K562 (cell line): ENCODE measurements at regions not wholly inside any gene's neighbourhood (a gene's known extent, or its start where the extent isn't known, plus 50 kb on each side); places are given as distances from the start of the nearest gene placed in this dataset.

Source experiments
- ATAC-seq: fragments of 200-7000 bp; cut with Tn5 transposase; 3 replicates; pipeline ENCODE4 v1.9.1; 2020; ENCODE audit warnings: moderate library complexity
- BruUV-seq: library from RNA; stranded (reverse); fragments of 400-500 nt; replicated peaks from 2 replicates; lab custom pipeline; 2021; lab: Mats Ljungman, UMichigan
- CTCF ChIA-PET: fragments of 300-600 bp; formaldehyde crosslinking; extraction: SDS; loops from one replicate; lab custom pipeline; 2021; ENCODE audit warnings: low intra/inter-chr PET ratio; lab: Yijun Ruan, JAX
- POLR2A ChIA-PET: fragments of 300-600, 350-650 bp; sonication (Branson Sonifier 250); formaldehyde crosslinking; extraction: SDS; loops from one replicate; lab custom pipeline; 2021; ENCODE audit warnings: antibody characterized with exemption, inconsistent platforms; lab: Yijun Ruan, JAX
- DNase-seq, 4 experiments: peaks; one replicate each; pipeline versions ENCODE4 v3.0.0 to v3.0.0-alpha.2; 2011 to 2018; ENCODE audit warnings: low spot score in 3 of 4, mixed read lengths in 3 of 4; ENCODE audit errors: extremely low read depth in 1 of 4
- FAIRE-seq: peaks from 2 replicates; lab custom pipeline; 2011; peaks lifted over from hg19 to GRCh38; lab: Jason Lieb, UNC
- H2AFZ ChIP-seq: 2 replicates; pipeline ENCODE4 v1.6.0; 2011; ENCODE audit warnings: low read depth, low read length, control low read depth, inconsistent platforms
- H3K27ac ChIP-seq: fragments of 200-600 bp; 3 replicates; pipeline ENCODE4 v1.8.0; 2011; ENCODE audit warnings: low read depth, mild to moderate bottlenecking, control low read depth, inconsistent platforms, low read length, moderate library complexity, mixed read lengths; ENCODE audit errors: extremely low read depth
- H3K27me3 ChIP-seq, 2 experiments: fragments of 300-600 bp in 1 of 2; 2 replicates in 1 of 2; 3 replicates in 1 of 2; pipeline versions ENCODE4 v1.6.0 to v1.8.0; 2011; ENCODE audit warnings: inconsistent platforms in 2 of 2, low read length in 2 of 2, mild to moderate bottlenecking in 1 of 2, mixed read lengths in 1 of 2, moderate library complexity in 1 of 2; ENCODE audit not compliant: control insufficient read depth in 2 of 2, insufficient read depth in 2 of 2
- H3K36me3 ChIP-seq: fragments of 300-600 bp; 3 replicates; pipeline ENCODE4 v1.8.0; 2011; ENCODE audit warnings: mild to moderate bottlenecking, low read length, inconsistent platforms; ENCODE audit not compliant: control insufficient read depth, insufficient read depth
- H3K4me1 ChIP-seq, 2 experiments: fragments of 200-600 bp in 1 of 2; replicated peaks in 1 of 2; 2 replicates in 1 of 2; 3 replicates in 1 of 2; pipeline versions ENCODE4 v1.5.1 to v1.8.0; 2011; ENCODE audit warnings: inconsistent platforms in 2 of 2, low read length in 2 of 2, mild to moderate bottlenecking in 1 of 2, mixed read lengths in 1 of 2, moderate library complexity in 1 of 2; ENCODE audit not compliant: control insufficient read depth in 2 of 2, insufficient read depth in 2 of 2
- H3K4me2 ChIP-seq: 2 replicates; pipeline ENCODE4 v1.6.1; 2011; ENCODE audit warnings: low read length, control low read depth, inconsistent platforms, mixed read lengths; ENCODE audit not compliant: insufficient read depth
- H3K4me3 ChIP-seq: fragments of 200-600 bp; sonication (generic), shearing (Covaris generic); 2 replicates; pipeline ENCODE4 v1.5.1; 2016; ENCODE audit warnings: control low read depth, inconsistent platforms
- H3K79me2 ChIP-seq: fragments of 200-600 bp; 3 replicates; pipeline ENCODE4 v1.8.0; 2011; ENCODE audit warnings: low read length, inconsistent platforms; ENCODE audit not compliant: control insufficient read depth, insufficient read depth
- H3K9ac ChIP-seq, 2 experiments: 2 replicates each; pipeline versions ENCODE4 v1.6.0 to v1.6.1; 2011; ENCODE audit warnings: low read depth in 2 of 2, low read length in 2 of 2, control low read depth in 1 of 2, inconsistent platforms in 1 of 2, mild to moderate bottlenecking in 1 of 2, mixed read lengths in 1 of 2; ENCODE audit not compliant: insufficient read depth in 1 of 2
- H3K9me1 ChIP-seq: one replicate; pipeline ENCODE4 v1.6.0; 2011; ENCODE audit warnings: inconsistent platforms, mild to moderate bottlenecking, low read length, moderate library complexity; ENCODE audit not compliant: control insufficient read depth, insufficient read depth
- H3K9me3 ChIP-seq: replicated peaks from 2 replicates; pipeline ENCODE4 v1.5.1; 2011; ENCODE audit warnings: low read depth, low read length, inconsistent platforms; ENCODE audit not compliant: control insufficient read depth, insufficient read depth
- H4K20me1 ChIP-seq: replicated peaks from 2 replicates; pipeline ENCODE4 v1.6.1; 2011; ENCODE audit warnings: low read length, inconsistent platforms, mixed read lengths; ENCODE audit not compliant: control insufficient read depth, insufficient read depth
- BHLHE40 ChIP-seq: IDR thresholded peaks from 2 replicates; pipeline ENCODE4 v1.6.1; 2011; ENCODE audit warnings: low read length, improper control_type of control experiment
- MED1 ChIP-seq: sonication (generic); formaldehyde crosslinking; IDR thresholded peaks from 2 replicates; pipeline ENCODE4 v1.8.1; 2023; ENCODE audit warnings: missing genetic modification reagents, borderline replicate concordance
- POLR2H ChIP-seq: IDR thresholded peaks from 2 replicates; pipeline ENCODE4 v1.6.1; 2016; ENCODE audit warnings: missing genetic modification characterization, low read depth, mild to moderate bottlenecking, control low read depth, missing compliant biosample characterization, moderate library complexity
- ZNF263 ChIP-seq: sonication (generic); formaldehyde crosslinking; IDR thresholded peaks from 2 replicates; pipeline ENCODE4 v1.8.0; 2022; ENCODE audit warnings: mild to moderate bottlenecking, missing genetic modification reagents, borderline replicate concordance
- ZNF696 ChIP-seq: fragments of 250-450 bp; sonication (Bioruptor Pico); conservative IDR thresholded peaks from 2 replicates; pipeline ENCODE4 v1.4.0; 2020; ENCODE audit warnings: mild to moderate bottlenecking, moderate library complexity
- WGBS: fragments of 100-300 bp; shearing (Covaris generic); methylation state at CpG from one replicate; pipeline ENCODE4 v1.1.6; 2016; ENCODE audit warnings: low coverage, mixed read lengths; ENCODE audit not compliant: insufficient coverage; ENCODE audit errors: missing lambda C conversion rate; 5-methylcytosine and 5-hydroxymethylcytosine counted together
- in situ Hi-C: fragments of 300-500 bp; cut with MboI; formaldehyde crosslinking; loops from 4 replicates; pipeline ENCODE4 v1.15.0; 2018; ENCODE audit warnings: inconsistent platforms, mixed read lengths
- intact Hi-C: fragments of 100-400 bp; cut with micrococcal nuclease; formaldehyde crosslinking; loops from 2 replicates; pipeline ENCODE4 v1.14.2; 2022
- TF ChIP-seq, protein P1 (sequence below): fragments of 200-800 bp; sonication (Bioruptor generic); IDR thresholded peaks from 2 replicates; pipeline ENCODE4 v1.6.1; 2017; ENCODE audit warnings: missing genetic modification characterization, missing compliant biosample characterization

DNA sequence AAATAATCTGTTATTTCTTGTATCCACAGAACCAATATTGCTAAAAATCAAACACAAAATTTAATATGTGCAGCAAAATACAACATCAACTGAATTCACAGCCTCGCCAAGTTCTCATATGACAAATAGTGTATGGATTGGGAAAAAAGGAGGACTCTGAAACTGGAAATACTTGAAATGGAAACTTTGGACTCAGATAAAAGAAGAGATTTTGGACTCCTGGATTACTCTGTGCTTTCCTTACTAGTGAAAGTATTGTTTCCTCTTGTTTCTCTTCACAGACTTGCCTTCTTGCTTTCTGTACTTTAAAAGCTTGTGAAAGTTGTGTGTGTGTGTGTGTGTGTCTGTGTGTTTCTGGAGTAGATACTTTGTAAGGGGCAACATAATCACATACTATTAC is 1596.3 kb downstream of the PCDH9 start:
- no peak overlapping the region for H3K27ac ChIP-seq
- H3K79me2 ChIP-seq, result no peaks in the 10 kb centered on the region
- DNase-seq, result no peak
- no peaks in the 10 kb centered on the region for H4K20me1 ChIP-seq
- no peak for TF ChIP-seq BHLHE40
- TF ChIP-seq, all 486 proteins: peak for 0
- ChIA-PET CTCF (no interaction called here), POLR2A (no interaction called here)
- H3K4me3 ChIP-seq, result no peak overlapping the region
- H2AFZ ChIP-seq, result no peak overlapping the region
- in situ Hi-C loops, result no loop called here
- no TSS peak for BruUV-seq
- no peaks in the 10 kb centered on the region for H3K9me3 ChIP-seq
- no peak for ATAC-seq
- no peak overlapping the region for H3K4me2 ChIP-seq
- H3K36me3 ChIP-seq, result no peaks in the 10 kb centered on the region
- no peaks in the 10 kb centered on the region for H3K9me1 ChIP-seq
- 14% methylated on average over 1 of the region's 1 CpG for WGBS
- intact Hi-C loops, result no loop called here
- H3K27me3 ChIP-seq, result no peaks in the 10 kb centered on the region
- H3K9ac ChIP-seq, result no peak overlapping the region
- no peak for FAIRE-seq
- H3K4me1 ChIP-seq, result no peaks in the 10 kb centered on the region

DNA sequence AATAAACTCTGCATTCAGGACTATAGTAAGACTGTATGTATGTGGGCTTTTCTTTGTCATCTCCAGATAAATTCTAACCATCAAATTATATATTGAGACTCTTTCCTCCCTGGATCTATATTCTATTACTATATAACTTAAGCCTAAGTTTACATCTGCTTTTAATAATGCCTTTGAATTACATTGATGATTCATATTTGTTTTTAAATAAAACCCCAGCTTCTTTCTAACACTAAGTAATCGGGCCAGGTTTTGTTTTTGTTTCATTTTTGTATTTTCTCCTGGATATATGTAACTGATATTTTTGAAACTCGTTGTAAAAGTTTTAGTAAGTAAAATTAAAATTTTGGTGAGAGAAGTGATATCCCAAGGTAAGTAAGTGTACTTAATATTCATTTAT is 1599.1 kb downstream of the PCDH9 start:
- Histone ChIP-seq H3K27me3 (no peaks in the 10 kb centered on the region), H3K4me2 (no peak overlapping the region), H3K9me3 (no peaks in the 10 kb centered on the region), H3K4me1 (no peaks in the 10 kb centered on the region), H3K9ac (no peak overlapping the region), H3K79me2 (no peaks in the 10 kb centered on the region), H3K4me3 (no peak overlapping the region), H2AFZ (no peak overlapping the region), H4K20me1 (no peaks in the 10 kb centered on the region)
- no TSS peak for BruUV-seq
- no peak for DNase-seq
- FAIRE-seq, result no peak
- CTCF ChIA-PET, result no interaction called here
- in situ Hi-C loops, result no loop called here
- POLR2A ChIA-PET, result no interaction called here
- no peak for TF ChIP-seq ZNF263 (CRISPR knock-in tag)
- TF ChIP-seq POLR2H (tag), result no peak
- TF ChIP-seq, protein P1, sequence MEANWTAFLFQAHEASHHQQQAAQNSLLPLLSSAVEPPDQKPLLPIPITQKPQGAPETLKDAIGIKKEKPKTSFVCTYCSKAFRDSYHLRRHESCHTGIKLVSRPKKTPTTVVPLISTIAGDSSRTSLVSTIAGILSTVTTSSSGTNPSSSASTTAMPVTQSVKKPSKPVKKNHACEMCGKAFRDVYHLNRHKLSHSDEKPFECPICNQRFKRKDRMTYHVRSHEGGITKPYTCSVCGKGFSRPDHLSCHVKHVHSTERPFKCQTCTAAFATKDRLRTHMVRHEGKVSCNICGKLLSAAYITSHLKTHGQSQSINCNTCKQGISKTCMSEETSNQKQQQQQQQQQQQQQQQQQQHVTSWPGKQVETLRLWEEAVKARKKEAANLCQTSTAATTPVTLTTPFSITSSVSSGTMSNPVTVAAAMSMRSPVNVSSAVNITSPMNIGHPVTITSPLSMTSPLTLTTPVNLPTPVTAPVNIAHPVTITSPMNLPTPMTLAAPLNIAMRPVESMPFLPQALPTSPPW (CRISPR knock-in tag), result no peak
- TF ChIP-seq ZNF696 (CRISPR knock-in tag), result no peak
- no peak for TF ChIP-seq MED1 (CRISPR knock-in tag)
- TF ChIP-seq, all 486 proteins: peak for 0
- no peak for ATAC-seq
- intact Hi-C loops, result no loop called here
- 0% methylated on average over 2 of the region's 2 CpGs for WGBS
- no peaks in the 10 kb centered on the region for H3K36me3 ChIP-seq
- H3K27ac ChIP-seq, result no peak overlapping the region
- H3K9me1 ChIP-seq, result no peaks in the 10 kb centered on the region
